AG08396 (cell line): ENCODE measurements at regions not wholly inside any gene's neighbourhood (a gene's known extent, or its start where the extent isn't known, plus 50 kb on each side); places are given as distances from the start of the nearest gene placed in this dataset.
"Not testable (repeated sequence)": the region's sequence is repeated elsewhere in the genome, so short reads cannot be mapped to it uniquely, and the experiment has no call there.

Experiments used
- DNase-seq: peaks from one replicate; pipeline ENCODE4 v3.0.0; 2012; ENCODE audit warnings: low spot score, mixed read lengths

GRCh38 chr15:49706805-49707204 is 86.0 kb downstream of the DTWD1 start:
- DNase-seq, result no peak

GRCh38 chr15:49707598-49707997 is 86.8 kb downstream of the DTWD1 start:
- no peak for DNase-seq

- DNase-seq, result no peak
Measured at GRCh38 chr15:49709646-49710214, 88.9 kb downstream of the DTWD1 start.

GRCh38 chr15:49712162-49712561 is 91.3 kb downstream of the DTWD1 start:
- DNase-seq, result no peak

GRCh38 chr15:49712846-49713450 is 92.1 kb downstream of the DTWD1 start:
- DNase-seq, result no peak

GRCh38 chr15:49715211-49715610 is 94.4 kb downstream of the DTWD1 start:
- DNase-seq, result no peak

GRCh38 chr15:49715701-49716100 is 94.9 kb downstream of the DTWD1 start:
- DNase-seq, result no peak

- DNase-seq, result peak; percentile 17
Measured at GRCh38 chr15:49718234-49718633, 97.4 kb downstream of the DTWD1 start.

GRCh38 chr15:49718846-49719245 is 98.0 kb downstream of the DTWD1 start:
- no peak for DNase-seq

- no peak for DNase-seq
Measured at GRCh38 chr15:49720261-49720660, 99.4 kb downstream of the DTWD1 start.

GRCh38 chr15:49721091-49721490 is 100.2 kb downstream of the DTWD1 start:
- no peak for DNase-seq

- DNase-seq, result no peak
Measured at GRCh38 chr15:49721621-49722020, 100.8 kb downstream of the DTWD1 start.

GRCh38 chr15:49723981-49724380 is 103.1 kb downstream of the DTWD1 start:
- DNase-seq, result no peak

GRCh38 chr15:49731187-49732099 is 110.6 kb downstream of the DTWD1 start:
- no peak for DNase-seq

GRCh38 chr15:49732109-49732508 is 111.3 kb downstream of the DTWD1 start:
- not testable (repeated sequence) for DNase-seq

GRCh38 chr15:49734089-49734488 is 113.2 kb downstream of the DTWD1 start:
- DNase-seq, result not testable (repeated sequence)

GRCh38 chr15:49734831-49735508 is 114.1 kb downstream of the DTWD1 start:
- no peak for DNase-seq

- DNase-seq, result no peak
Measured at GRCh38 chr15:49737127-49737526, 116.3 kb downstream of the DTWD1 start.

- DNase-seq, result no peak
Measured at GRCh38 chr15:49741712-49742111, 120.9 kb downstream of the DTWD1 start.

GRCh38 chr15:49742381-49742780 is 121.5 kb downstream of the DTWD1 start:
- no peak for DNase-seq

- no peak for DNase-seq
Measured at GRCh38 chr15:49747340-49747739, 126.5 kb downstream of the DTWD1 start.

- no peak for DNase-seq
Measured at GRCh38 chr15:49748791-49749190, 127.9 kb downstream of the DTWD1 start.

GRCh38 chr15:49750553-49750952 is 129.7 kb downstream of the DTWD1 start:
- DNase-seq, result no peak
